ENCODE measurements at regions not wholly inside any gene's neighbourhood (a gene's known extent, or its start where the extent isn't known, plus 50 kb on each side); places are given as distances from the start of the nearest gene placed in this dataset.

DNA sequence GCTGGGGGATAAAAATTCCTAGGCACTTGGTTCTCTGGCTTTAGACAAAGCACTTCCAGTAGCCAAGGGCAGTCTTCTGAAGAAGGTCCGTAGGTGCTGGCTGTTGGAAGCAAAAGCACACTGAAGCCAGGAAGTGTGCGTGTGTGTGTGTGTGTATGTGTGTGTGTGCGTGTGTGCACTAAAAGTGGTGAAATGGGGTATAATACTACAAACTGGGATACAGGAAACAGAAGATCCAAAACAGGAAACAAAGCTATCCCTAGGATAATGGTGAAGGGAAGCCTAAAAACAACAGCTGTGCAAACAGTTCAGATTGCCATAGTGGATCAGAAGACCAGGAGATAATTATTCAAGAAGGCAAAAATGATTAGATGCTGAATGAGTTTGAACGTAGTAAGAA is 103.4 kb downstream of the IL20RB start:
- DNase-seq = peak in 1 of 2 donors; percentile 3

GRCh38 chr3:137062250-137062649 is 104.5 kb downstream of the IL20RB start:
- DNase-seq = no peak

GRCh38 chr3:137065381-137065780 is 107.6 kb downstream of the IL20RB start:
- DNase-seq = no peak

DNA sequence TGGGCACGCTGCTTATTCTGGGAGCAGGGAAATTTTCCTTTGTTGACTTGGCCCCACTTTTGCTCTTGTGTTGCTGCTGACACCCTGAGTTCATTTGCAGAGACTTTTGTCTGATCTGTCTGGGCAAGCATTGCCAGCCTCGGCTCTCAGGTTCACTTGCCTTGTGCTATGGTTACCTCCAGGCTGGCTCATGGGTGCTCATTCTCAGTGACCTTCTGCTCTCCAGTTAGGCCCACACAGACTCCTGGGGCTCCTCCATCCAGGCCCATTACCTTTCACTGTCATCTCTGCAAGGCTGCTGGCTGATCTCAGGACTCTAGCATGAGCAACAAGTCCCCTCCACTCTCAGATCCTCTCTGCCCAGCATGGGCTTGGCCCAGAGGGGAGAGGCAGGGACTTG is 108.3 kb downstream of the IL20RB start:
- no peak for DNase-seq

DNA sequence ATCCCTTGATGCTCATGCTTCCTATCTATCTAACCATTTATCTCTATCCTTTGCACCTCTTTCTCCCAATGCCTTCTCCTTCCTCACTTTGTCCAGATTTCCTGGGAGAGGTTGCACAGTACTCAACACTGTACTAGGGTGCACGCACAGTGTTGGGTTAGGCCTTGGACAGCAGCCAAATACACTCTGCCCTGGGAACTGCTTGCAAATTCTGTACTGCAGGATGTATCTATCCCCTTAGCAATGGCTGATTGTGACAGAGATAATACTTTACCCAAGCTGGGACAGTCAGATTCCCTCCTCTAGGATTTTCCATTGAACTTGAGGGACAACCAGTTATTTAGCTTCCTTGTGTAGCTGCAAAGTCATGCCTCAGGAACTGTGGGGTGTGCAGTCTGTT is 113.3 kb downstream of the IL20RB start:
- DNase-seq = no peak

DNA sequence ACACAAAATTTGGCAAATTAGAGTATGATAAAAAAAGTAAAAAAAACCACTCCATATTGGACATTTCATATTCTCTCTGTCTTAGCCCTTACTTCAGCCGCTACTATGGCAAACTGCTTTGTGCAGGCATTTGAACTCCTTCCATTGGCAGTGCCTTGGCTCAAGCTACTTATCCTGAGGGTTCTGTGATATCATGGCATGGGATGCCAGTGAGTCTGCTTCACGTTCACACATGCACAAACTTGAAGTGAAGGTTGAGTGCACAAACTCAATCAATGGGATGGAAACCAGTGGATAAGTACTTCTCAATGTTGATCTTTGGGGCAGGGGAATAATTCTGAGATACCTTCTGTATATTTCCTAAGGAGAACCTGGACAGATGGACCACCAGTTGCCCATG is 117.2 kb downstream of the IL20RB start:
- DNase-seq = no peak

DNA sequence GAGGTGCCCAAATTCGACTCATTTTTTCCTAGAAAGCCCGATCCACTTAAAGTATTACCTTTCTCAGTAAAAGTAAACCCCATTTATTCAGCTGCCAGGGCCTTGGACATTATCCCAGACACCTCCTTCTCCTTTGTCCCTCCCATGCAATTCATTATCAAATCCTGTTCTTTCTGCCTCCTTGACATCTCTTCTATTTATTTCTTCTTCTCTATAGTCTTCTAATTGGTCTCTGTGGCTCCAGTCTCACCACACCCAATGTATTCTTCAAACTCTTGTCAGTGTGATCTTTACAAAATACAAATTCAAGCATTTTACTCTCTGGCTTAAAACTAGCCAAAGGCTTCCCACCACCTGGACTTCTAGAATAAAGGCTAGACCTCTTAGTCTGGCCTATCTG is 120.3 kb downstream of the IL20RB start:
- DNase-seq = no peak

- no peak for DNase-seq
Observed at GRCh38 chr3:137079571-137079970, 121.8 kb downstream of the IL20RB start.

- no peak for DNase-seq
Observed at GRCh38 chr3:137081711-137082110, 123.9 kb downstream of the IL20RB start.

- no peak for DNase-seq
Observed at GRCh38 chr3:137082763-137083162, 125.0 kb downstream of the IL20RB start.

DNA sequence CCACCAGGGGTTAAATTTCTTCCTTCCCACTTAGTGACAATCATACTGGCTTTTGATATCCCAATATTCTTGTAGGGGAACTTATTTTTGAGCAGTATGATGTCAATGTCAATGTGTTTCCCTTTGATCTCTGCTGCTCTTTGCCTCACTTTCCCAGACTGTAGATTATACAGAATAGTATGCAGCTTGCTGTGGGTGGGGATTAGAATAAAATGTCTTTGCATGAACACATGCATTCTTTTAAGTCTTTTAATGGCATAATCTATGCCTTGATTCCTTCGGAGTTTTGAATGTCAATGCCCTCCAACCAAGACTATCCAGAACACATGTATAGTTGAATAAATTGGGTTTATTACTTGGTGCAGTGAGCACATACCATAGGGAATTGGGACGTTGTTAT is 125.5 kb downstream of the IL20RB start:
- DNase-seq = no peak

DNA sequence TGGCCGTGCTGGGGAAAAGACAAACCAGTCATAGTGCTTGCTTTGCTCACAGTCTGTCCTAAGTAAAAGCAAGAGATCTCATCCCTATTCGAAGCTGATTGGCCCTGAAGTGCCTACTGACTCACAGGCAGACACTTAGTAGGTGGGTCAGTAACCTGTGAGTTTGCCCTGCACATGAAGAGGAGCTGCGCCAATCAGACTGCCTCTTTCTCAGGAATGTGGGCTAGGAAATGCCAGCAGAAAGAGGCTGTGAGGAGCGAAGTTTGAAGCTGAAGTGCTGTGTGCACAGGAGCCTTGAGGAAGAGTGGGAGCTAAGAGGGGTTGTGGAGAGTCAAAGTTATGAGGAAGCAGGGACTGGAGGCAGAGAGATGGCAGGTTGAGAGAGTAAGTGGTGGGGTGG is 126.8 kb downstream of the IL20RB start:
- DNase-seq = no peak

DNA sequence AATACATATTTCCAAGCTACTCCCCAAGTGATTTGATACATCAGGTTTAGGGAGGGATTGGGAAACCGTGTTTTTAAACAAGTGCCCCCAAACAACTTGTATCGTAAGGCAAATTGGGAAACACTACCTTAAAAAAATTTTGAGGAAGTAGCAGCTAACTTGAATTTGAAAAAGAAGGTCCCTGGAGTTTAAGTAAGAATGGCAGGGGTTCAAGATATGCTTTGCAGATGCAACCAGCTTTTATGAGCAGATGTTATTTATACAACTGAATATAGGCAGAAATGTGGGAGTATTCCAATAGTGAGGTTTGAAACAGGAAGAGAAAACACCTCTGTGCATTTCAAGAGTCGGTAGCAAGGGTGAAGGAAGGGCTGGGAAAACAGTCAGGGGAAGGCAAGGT is 139.6 kb downstream of the IL20RB start:
- no peak for DNase-seq

GRCh38 chr3:137097852-137098251 is 140.1 kb downstream of the IL20RB start:
- no peak for DNase-seq

GRCh38 chr3:137099364-137100219 is 141.8 kb downstream of the IL20RB start:
- no peak for DNase-seq

DNA sequence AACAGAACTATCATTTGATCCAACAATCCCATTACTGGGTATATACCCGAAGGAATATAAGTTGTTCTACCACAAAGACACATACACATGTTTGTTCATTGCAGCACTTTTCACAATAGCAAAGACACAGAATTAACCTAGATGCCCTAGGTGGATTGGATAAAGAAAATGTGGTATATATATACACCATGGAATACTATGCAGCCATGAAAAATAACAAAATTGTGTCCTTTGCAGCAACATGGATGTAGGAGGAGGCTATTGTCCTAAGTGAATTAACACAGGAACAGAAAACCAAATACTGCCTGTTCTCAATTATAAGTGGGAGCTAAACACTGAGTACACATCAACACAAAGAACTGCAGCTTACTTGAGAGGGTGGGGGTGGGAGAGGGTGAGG is 142.5 kb downstream of the IL20RB start:
- DNase-seq = no peak

GRCh38 chr3:137103739-137104138 is 146.0 kb downstream of the IL20RB start:
- no peak for DNase-seq

DNA sequence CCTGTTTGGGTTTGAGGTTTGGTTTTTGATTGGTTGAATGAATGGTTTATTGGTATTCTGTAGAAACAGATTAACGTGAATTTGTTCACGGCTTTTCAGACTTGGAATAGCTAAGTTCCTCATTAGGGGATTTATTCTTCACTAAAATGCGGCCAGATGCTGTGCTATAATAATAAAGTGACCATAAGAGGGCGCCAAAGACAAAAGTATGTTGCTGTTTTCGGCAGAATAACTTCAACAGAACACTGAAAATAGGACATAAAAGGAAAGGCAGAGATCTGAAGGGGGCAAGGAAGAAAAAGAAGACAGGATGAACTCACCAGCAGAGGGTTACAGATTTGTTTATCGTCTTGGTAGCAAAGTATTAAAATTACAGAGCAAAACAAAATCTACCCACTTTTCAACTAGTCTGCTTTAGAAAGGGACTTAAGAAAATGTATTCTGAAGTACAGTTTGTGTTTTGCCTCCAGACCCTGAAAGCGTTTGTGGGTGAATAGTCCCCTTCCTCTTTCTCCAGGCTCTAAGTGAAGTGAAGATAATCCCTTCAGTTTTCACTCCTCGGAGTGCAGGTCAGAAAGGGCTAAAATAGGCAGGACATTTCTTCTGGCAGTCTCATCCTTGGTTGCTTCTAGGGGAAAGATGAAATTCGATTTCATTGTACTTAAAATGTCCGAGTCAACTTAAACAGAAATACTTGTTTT is 147.6 kb downstream of the IL20RB start:
- DNase-seq = peak in 1 of 2 donors; percentile 67

GRCh38 chr3:137106612-137107240 is 148.9 kb downstream of the IL20RB start:
- no peak for DNase-seq

DNA sequence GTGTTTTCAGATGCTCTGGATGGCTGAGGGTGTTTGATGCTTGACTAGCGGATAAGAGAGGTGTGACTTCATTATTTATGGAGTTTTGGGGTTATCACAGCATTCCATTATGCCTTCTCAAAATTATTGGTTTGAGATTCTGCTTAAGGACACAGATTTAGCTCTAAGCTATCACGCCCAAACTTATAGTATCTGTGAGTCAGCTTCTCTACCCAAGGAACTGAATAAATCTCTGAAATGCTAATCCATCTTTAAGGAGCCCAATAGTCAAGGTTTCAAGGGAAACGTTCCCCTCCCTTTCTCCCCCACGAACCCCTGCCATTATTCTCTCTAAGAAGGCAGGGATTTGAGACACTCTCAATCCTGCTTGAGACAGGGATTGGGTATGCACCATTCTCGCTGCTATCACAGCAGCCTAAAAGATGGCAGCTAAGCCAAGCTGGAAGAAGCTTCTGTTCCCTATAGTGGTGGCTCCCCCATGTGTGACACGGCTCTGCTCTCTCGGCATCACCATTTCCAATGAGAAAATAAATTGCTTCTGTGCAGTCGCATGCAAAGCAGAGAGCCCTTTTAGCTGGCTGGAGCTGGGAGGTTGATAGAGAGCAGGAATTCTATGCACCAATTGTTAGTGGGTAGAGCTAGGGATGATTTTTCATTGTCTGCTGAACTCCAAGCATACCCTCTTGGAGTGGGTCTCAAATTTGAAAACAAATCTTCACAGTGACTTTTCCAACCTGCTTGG is 151.1 kb downstream of the IL20RB start:
- no peak for DNase-seq

DNA sequence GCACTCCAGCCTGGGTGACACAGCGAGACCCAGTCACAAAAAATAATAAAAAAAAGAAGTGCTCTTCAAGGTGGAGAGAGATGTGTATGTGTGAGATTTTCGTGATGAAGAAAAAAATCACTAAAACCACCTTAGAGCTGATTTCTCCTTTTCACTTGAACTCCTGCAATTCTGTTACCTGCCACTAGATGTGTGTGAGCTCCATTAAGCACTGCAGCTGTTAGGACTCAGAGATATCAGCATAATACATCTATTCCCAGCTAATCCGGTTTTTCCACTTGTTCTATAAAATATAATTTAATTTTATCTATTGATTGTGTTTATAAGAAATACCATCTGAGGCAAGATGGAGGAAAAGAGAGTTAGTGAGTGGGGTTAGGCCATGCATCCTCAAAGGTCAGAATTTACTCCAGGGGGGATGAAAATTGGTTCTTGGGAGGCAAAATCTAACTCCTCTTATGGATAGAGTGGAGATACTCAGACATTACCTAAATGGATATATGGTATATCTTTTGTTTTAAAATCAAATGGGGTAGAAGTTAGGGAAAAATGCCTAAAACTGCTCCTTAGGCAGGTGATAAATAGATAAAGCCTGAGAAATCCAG is 152.7 kb downstream of the IL20RB start:
- DNase-seq = peak in 1 of 2 donors; percentile 65

DNA sequence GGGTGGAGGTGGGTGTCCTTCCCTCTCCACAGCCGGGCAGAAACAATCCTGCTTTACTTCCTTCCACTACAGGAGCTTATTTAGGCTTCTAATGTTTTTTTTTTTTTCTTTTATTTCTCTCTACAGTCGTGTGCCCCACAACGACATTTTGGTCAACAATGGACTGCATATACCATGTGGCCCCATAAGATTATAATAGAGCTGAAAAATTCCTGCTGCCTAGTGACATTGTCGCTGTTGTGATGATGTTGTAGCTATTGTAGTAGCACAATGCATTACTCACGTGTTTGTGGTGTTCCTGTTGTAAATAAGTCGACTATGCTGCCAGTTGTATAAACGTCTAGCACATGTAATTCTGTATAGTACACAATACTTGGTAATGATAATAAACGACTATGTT is 153.7 kb downstream of the IL20RB start:
- no peak for DNase-seq

- DNase-seq = no peak
Observed at GRCh38 chr3:137116619-137117018, 158.8 kb downstream of the IL20RB start.

Measured in bone marrow (tissue), 2 donors.